ENCODE measurements at regions not wholly inside any gene's neighbourhood (a gene's known extent, or its start where the extent isn't known, plus 50 kb on each side); places are given as distances from the start of the nearest gene placed in this dataset.

- TF ChIP-seq POLR2A (IDR thresholded peaks at IDR 0.05): no peak
- TF ChIP-seq CTCF (IDR thresholded peaks at IDR 0.05): no peak
These were observed 582.0 kb upstream of the SEMA6D start for GRCh38 chr15:47135267-47135666.

All from esophagus squamous epithelium (tissue), 4 donors.